K562 (cell line): ENCODE measurements at regions not wholly inside any gene's neighbourhood (a gene's known extent, or its start where the extent isn't known, plus 50 kb on each side); places are given as distances from the start of the nearest gene placed in this dataset.

Source experiments
- ATAC-seq: fragments of 200-7000 bp; cut with Tn5 transposase; 3 replicates; pipeline ENCODE4 v1.9.1; 2020; ENCODE audit warnings: moderate library complexity
- BruUV-seq: library from RNA; stranded (reverse); fragments of 400-500 nt; replicated peaks from 2 replicates; lab custom pipeline; 2021; lab: Mats Ljungman, UMichigan
- CTCF ChIA-PET: fragments of 300-600 bp; formaldehyde crosslinking; extraction: SDS; loops from one replicate; lab custom pipeline; 2021; ENCODE audit warnings: low intra/inter-chr PET ratio; lab: Yijun Ruan, JAX
- POLR2A ChIA-PET: fragments of 300-600, 350-650 bp; sonication (Branson Sonifier 250); formaldehyde crosslinking; extraction: SDS; loops from one replicate; lab custom pipeline; 2021; ENCODE audit warnings: antibody characterized with exemption, inconsistent platforms; lab: Yijun Ruan, JAX
- DNase-seq, 4 experiments: peaks; one replicate each; pipeline versions ENCODE4 v3.0.0 to v3.0.0-alpha.2; 2011 to 2018; ENCODE audit warnings: low spot score in 3 of 4, mixed read lengths in 3 of 4; ENCODE audit errors: extremely low read depth in 1 of 4
- FAIRE-seq: peaks from 2 replicates; lab custom pipeline; 2011; peaks lifted over from hg19 to GRCh38; lab: Jason Lieb, UNC
- H2AFZ ChIP-seq: 2 replicates; pipeline ENCODE4 v1.6.0; 2011; ENCODE audit warnings: low read depth, low read length, control low read depth, inconsistent platforms
- H3K27ac ChIP-seq: fragments of 200-600 bp; 3 replicates; pipeline ENCODE4 v1.8.0; 2011; ENCODE audit warnings: low read depth, mild to moderate bottlenecking, control low read depth, inconsistent platforms, low read length, moderate library complexity, mixed read lengths; ENCODE audit errors: extremely low read depth
- H3K27me3 ChIP-seq, 2 experiments: fragments of 300-600 bp in 1 of 2; 2 replicates in 1 of 2; 3 replicates in 1 of 2; pipeline versions ENCODE4 v1.6.0 to v1.8.0; 2011; ENCODE audit warnings: inconsistent platforms in 2 of 2, low read length in 2 of 2, mild to moderate bottlenecking in 1 of 2, mixed read lengths in 1 of 2, moderate library complexity in 1 of 2; ENCODE audit not compliant: control insufficient read depth in 2 of 2, insufficient read depth in 2 of 2
- H3K36me3 ChIP-seq: fragments of 300-600 bp; 3 replicates; pipeline ENCODE4 v1.8.0; 2011; ENCODE audit warnings: mild to moderate bottlenecking, low read length, inconsistent platforms; ENCODE audit not compliant: control insufficient read depth, insufficient read depth
- H3K4me1 ChIP-seq, 2 experiments: fragments of 200-600 bp in 1 of 2; replicated peaks in 1 of 2; 2 replicates in 1 of 2; 3 replicates in 1 of 2; pipeline versions ENCODE4 v1.5.1 to v1.8.0; 2011; ENCODE audit warnings: inconsistent platforms in 2 of 2, low read length in 2 of 2, mild to moderate bottlenecking in 1 of 2, mixed read lengths in 1 of 2, moderate library complexity in 1 of 2; ENCODE audit not compliant: control insufficient read depth in 2 of 2, insufficient read depth in 2 of 2
- H3K4me2 ChIP-seq: 2 replicates; pipeline ENCODE4 v1.6.1; 2011; ENCODE audit warnings: low read length, control low read depth, inconsistent platforms, mixed read lengths; ENCODE audit not compliant: insufficient read depth
- H3K4me3 ChIP-seq: fragments of 200-600 bp; sonication (generic), shearing (Covaris generic); 2 replicates; pipeline ENCODE4 v1.5.1; 2016; ENCODE audit warnings: control low read depth, inconsistent platforms
- H3K79me2 ChIP-seq: fragments of 200-600 bp; 3 replicates; pipeline ENCODE4 v1.8.0; 2011; ENCODE audit warnings: low read length, inconsistent platforms; ENCODE audit not compliant: control insufficient read depth, insufficient read depth
- H3K9ac ChIP-seq, 2 experiments: 2 replicates each; pipeline versions ENCODE4 v1.6.0 to v1.6.1; 2011; ENCODE audit warnings: low read depth in 2 of 2, low read length in 2 of 2, control low read depth in 1 of 2, inconsistent platforms in 1 of 2, mild to moderate bottlenecking in 1 of 2, mixed read lengths in 1 of 2; ENCODE audit not compliant: insufficient read depth in 1 of 2
- H3K9me1 ChIP-seq: one replicate; pipeline ENCODE4 v1.6.0; 2011; ENCODE audit warnings: inconsistent platforms, mild to moderate bottlenecking, low read length, moderate library complexity; ENCODE audit not compliant: control insufficient read depth, insufficient read depth
- H3K9me3 ChIP-seq: replicated peaks from 2 replicates; pipeline ENCODE4 v1.5.1; 2011; ENCODE audit warnings: low read depth, low read length, inconsistent platforms; ENCODE audit not compliant: control insufficient read depth, insufficient read depth
- H4K20me1 ChIP-seq: replicated peaks from 2 replicates; pipeline ENCODE4 v1.6.1; 2011; ENCODE audit warnings: low read length, inconsistent platforms, mixed read lengths; ENCODE audit not compliant: control insufficient read depth, insufficient read depth
- CBX3 ChIP-seq, 2 experiments: IDR thresholded peaks; 1 replicate in 1 of 2; 2 replicates in 1 of 2; pipeline ENCODE4 v1.6.1; 2012; ENCODE audit warnings: inconsistent platforms in 2 of 2, low read length in 2 of 2, borderline replicate concordance in 1 of 2, control low read depth in 1 of 2
- CXXC5 ChIP-seq: fragments of 250-450 bp; sonication (Bioruptor Pico); IDR thresholded peaks from 2 replicates; pipeline ENCODE4 v1.8.0; 2022; ENCODE audit warnings: inconsistent platforms, mild to moderate bottlenecking, moderate library complexity
- JUNB ChIP-seq: fragments of 450-650 bp; formaldehyde crosslinking; conservative IDR thresholded peaks from 2 replicates; pipeline ENCODE4 v1.4.0; 2020; ENCODE audit warnings: mild to moderate bottlenecking
- LARP7 ChIP-seq: fragments of 450-650 bp; IDR thresholded peaks from 2 replicates; pipeline ENCODE4 v1.6.1; 2016
- MEF2D ChIP-seq: conservative IDR thresholded peaks from 2 replicates; pipeline ENCODE4 v1.6.1; 2016; ENCODE audit warnings: low read depth, missing genetic modification characterization, missing compliant biosample characterization
- MTA3 ChIP-seq: fragments of 450-650 bp; formaldehyde crosslinking; IDR thresholded peaks from 2 replicates; pipeline ENCODE4 v1.6.1; 2017; ENCODE audit warnings: mild to moderate bottlenecking, borderline replicate concordance
- PKNOX1 ChIP-seq: fragments of 450-650 bp; IDR thresholded peaks from 2 replicates; pipeline ENCODE4 v1.6.1; 2016
- RAD51 ChIP-seq: fragments of 450-650 bp; IDR thresholded peaks from 2 replicates; pipeline ENCODE4 v1.7.1; 2016; ENCODE audit warnings: low read depth, mild to moderate bottlenecking, borderline replicate concordance
- RFX5 ChIP-seq: IDR thresholded peaks from 2 replicates; pipeline ENCODE4 v1.6.1; 2011; ENCODE audit warnings: low read depth, mild to moderate bottlenecking, improper control_type of control experiment, low read length
- ZNF124 ChIP-seq: sonication (generic); formaldehyde crosslinking; IDR thresholded peaks from 2 replicates; pipeline ENCODE4 v1.8.1; 2022; ENCODE audit warnings: missing genetic modification reagents
- ZNF184 ChIP-seq: sonication (generic); formaldehyde crosslinking; IDR thresholded peaks from 2 replicates; pipeline ENCODE4 v1.5.0; 2020; ENCODE audit warnings: missing genetic modification reagents
- ZNF699 ChIP-seq: fragments of 250-450 bp; sonication (Bioruptor Pico); IDR thresholded peaks from 2 replicates; pipeline ENCODE4 v1.8.0; 2021; ENCODE audit warnings: mild to moderate bottlenecking, moderate library complexity; ENCODE audit not compliant: insufficient replicate concordance
- WGBS: fragments of 100-300 bp; shearing (Covaris generic); methylation state at CpG from one replicate; pipeline ENCODE4 v1.1.6; 2016; ENCODE audit warnings: low coverage, mixed read lengths; ENCODE audit not compliant: insufficient coverage; ENCODE audit errors: missing lambda C conversion rate; 5-methylcytosine and 5-hydroxymethylcytosine counted together
- in situ Hi-C: fragments of 300-500 bp; cut with MboI; formaldehyde crosslinking; loops from 4 replicates; pipeline ENCODE4 v1.15.0; 2018; ENCODE audit warnings: inconsistent platforms, mixed read lengths
- intact Hi-C: fragments of 100-400 bp; cut with micrococcal nuclease; formaldehyde crosslinking; loops from 2 replicates; pipeline ENCODE4 v1.14.2; 2022
- TF ChIP-seq, protein P1 (sequence below): fragments of 450-650 bp; IDR thresholded peaks from 2 replicates; pipeline ENCODE4 v1.7.1; 2018; ENCODE audit warnings: mild to moderate bottlenecking, low read depth; ENCODE audit not compliant: partially characterized antibody
- TF ChIP-seq, protein P2 (sequence below): fragments of 250-450 bp; sonication (Bioruptor Pico); IDR thresholded peaks from 2 replicates; pipeline ENCODE4 v1.8.0; 2022; ENCODE audit warnings: moderate library complexity, mild to moderate bottlenecking, inconsistent platforms

DNA sequence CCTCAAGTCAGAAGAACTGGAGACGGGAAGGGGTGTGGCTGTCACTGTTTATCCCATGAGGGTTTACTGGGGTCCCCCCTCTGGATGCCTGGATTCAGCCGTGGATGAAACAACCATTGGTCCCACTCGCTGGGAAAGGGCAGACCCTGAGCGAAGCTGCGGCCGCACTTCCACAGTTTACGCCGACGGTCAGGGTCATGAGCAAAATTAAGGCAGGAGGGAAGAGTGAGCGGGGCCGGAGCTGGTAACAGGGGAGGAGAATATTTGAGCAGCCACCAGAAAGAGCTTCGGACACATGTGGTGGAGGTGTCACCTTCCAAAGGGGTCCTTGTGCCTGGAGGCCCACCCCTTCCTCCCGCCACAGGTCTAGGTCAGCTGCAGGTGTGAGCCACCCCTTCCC, 344.9 kb downstream of the BRD1 start:
- H2AFZ ChIP-seq, result no peak overlapping the region
- H3K4me2 ChIP-seq, result no peak overlapping the region
- H3K79me2 ChIP-seq, result peaks cover 9% of the 10 kb centered on the region; the same call in 2 of the 3 replicates
- H4K20me1 ChIP-seq, result peaks cover 48% of the 10 kb centered on the region
- intact Hi-C loops (no loop called here), in situ Hi-C loops (no loop called here)
- DNase-seq (no peak), ATAC-seq (no peak), FAIRE-seq (no peak)
- TF ChIP-seq ZNF699 (CRISPR knock-in tag) (no peak), PKNOX1 (no peak), RAD51 (no peak), ZNF184 (CRISPR knock-in tag) (no peak), MTA3 (no peak), CBX3 (IDR thresholded peaks at IDR 0.05; ENCODE audit: borderline replicate concordance in 1 of 2, low read length in 2 of 2) (no peak), MEF2D (tag) (no peak), RFX5 (no peak), LARP7 (no peak), ZNF124 (no peak), JUNB (CRISPR knock-in tag) (no peak), CXXC5 (CRISPR knock-in tag) (no peak)
- TF ChIP-seq, protein P1, sequence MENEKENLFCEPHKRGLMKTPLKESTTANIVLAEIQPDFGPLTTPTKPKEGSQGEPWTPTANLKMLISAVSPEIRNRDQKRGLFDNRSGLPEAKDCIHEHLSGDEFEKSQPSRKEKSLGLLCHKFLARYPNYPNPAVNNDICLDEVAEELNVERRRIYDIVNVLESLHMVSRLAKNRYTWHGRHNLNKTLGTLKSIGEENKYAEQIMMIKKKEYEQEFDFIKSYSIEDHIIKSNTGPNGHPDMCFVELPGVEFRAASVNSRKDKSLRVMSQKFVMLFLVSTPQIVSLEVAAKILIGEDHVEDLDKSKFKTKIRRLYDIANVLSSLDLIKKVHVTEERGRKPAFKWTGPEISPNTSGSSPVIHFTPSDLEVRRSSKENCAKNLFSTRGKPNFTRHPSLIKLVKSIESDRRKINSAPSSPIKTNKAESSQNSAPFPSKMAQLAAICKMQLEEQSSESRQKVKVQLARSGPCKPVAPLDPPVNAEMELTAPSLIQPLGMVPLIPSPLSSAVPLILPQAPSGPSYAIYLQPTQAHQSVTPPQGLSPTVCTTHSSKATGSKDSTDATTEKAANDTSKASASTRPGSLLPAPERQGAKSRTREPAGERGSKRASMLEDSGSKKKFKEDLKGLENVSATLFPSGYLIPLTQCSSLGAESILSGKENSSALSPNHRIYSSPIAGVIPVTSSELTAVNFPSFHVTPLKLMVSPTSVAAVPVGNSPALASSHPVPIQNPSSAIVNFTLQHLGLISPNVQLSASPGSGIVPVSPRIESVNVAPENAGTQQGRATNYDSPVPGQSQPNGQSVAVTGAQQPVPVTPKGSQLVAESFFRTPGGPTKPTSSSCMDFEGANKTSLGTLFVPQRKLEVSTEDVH, result no peak
- TF ChIP-seq, protein P2, sequence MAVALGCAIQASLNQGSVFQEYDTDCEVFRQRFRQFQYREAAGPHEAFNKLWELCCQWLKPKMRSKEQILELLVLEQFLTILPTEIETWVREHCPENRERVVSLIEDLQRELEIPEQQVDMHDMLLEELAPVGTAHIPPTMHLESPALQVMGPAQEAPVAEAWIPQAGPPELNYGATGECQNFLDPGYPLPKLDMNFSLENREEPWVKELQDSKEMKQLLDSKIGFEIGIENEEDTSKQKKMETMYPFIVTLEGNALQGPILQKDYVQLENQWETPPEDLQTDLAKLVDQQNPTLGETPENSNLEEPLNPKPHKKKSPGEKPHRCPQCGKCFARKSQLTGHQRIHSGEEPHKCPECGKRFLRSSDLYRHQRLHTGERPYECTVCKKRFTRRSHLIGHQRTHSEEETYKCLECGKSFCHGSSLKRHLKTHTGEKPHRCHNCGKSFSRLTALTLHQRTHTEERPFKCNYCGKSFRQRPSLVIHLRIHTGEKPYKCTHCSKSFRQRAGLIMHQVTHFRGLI (CRISPR knock-in tag), result no peak
- peaks cover 3% of the 10 kb centered on the region for H3K9me1 ChIP-seq
- H3K9me3 ChIP-seq, result no peaks in the 10 kb centered on the region
- WGBS, result 88% methylated on average over 11 of the region's 13 CpGs
- no TSS peak for BruUV-seq
- H3K4me3 ChIP-seq, result no peak overlapping the region
- CTCF ChIA-PET, result no interaction called here
- H3K9ac ChIP-seq, result no peak overlapping the region
- H3K27me3 ChIP-seq, result no peaks in the 10 kb centered on the region
- no peak overlapping the region for H3K27ac ChIP-seq
- POLR2A ChIA-PET, result no interaction called here
- H3K36me3 ChIP-seq, result no peaks in the 10 kb centered on the region
- peaks cover 10 to 25% of the 10 kb centered on the region in 2 experiments; a peak in 4 of 5 replicates for H3K4me1 ChIP-seq
